MM.1S (cell line): ENCODE measurements at regions not wholly inside any gene's neighbourhood (a gene's known extent, or its start where the extent isn't known, plus 50 kb on each side); places are given as distances from the start of the nearest gene placed in this dataset.

Source experiments
- CTCF ChIP-seq: fragments of 300-600 bp; sonication (generic); IDR thresholded peaks from 2 replicates; pipeline ENCODE4 v1.5.1; 2016; ENCODE audit warnings: antibody characterized with exemption, low read length, mixed read lengths
- EZH2phosphoT487 ChIP-seq: fragments of 300-600 bp; sonication (generic); IDR thresholded peaks from 2 replicates; pipeline ENCODE4 v1.6.1; 2018; ENCODE audit warnings: antibody characterized with exemption, low read length

- TF ChIP-seq CTCF: no peak
- no peak for TF ChIP-seq EZH2phosphoT487
Observed at GRCh38 chr10:130372222-130372621, 236.0 kb downstream of the GLRX3 start.
